GM12801 (cell line): ENCODE measurements at regions not wholly inside any gene's neighbourhood (a gene's known extent, or its start where the extent isn't known, plus 50 kb on each side); places are given as distances from the start of the nearest gene placed in this dataset.
A peak's percentile ranks its signal among the peaks of the same experiment; 100 is the strongest.

Source experiments
- TF ChIP-seq, protein P1 (sequence below): IDR thresholded peaks from one replicate; pipeline ENCODE4 v1.5.1; 2011; ENCODE audit warnings: control low read depth; ENCODE audit not compliant: insufficient read length; ENCODE audit errors: extremely low read depth

DNA sequence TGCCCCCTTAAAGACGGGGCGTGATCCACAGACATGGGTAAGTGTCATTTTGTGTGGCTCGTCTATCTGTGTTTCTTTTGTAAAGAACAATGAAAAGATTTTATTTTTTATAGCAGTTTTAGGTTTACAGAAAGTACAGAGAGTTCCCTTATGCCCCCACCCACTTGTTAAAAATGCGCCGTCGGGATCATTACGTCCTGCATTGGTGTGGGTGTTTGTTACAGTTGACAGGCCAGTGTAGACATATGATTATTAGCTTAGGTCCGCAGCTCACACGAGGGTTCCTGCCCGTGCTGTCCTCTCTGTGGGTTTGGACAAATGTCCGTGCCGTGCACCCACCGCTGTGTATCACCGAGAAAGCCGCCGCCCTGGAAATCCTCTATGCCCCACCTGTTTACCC is 50.5 kb downstream of the RGS12 start:
- TF ChIP-seq, protein P1, sequence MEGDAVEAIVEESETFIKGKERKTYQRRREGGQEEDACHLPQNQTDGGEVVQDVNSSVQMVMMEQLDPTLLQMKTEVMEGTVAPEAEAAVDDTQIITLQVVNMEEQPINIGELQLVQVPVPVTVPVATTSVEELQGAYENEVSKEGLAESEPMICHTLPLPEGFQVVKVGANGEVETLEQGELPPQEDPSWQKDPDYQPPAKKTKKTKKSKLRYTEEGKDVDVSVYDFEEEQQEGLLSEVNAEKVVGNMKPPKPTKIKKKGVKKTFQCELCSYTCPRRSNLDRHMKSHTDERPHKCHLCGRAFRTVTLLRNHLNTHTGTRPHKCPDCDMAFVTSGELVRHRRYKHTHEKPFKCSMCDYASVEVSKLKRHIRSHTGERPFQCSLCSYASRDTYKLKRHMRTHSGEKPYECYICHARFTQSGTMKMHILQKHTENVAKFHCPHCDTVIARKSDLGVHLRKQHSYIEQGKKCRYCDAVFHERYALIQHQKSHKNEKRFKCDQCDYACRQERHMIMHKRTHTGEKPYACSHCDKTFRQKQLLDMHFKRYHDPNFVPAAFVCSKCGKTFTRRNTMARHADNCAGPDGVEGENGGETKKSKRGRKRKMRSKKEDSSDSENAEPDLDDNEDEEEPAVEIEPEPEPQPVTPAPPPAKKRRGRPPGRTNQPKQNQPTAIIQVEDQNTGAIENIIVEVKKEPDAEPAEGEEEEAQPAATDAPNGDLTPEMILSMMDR, result no peak

DNA sequence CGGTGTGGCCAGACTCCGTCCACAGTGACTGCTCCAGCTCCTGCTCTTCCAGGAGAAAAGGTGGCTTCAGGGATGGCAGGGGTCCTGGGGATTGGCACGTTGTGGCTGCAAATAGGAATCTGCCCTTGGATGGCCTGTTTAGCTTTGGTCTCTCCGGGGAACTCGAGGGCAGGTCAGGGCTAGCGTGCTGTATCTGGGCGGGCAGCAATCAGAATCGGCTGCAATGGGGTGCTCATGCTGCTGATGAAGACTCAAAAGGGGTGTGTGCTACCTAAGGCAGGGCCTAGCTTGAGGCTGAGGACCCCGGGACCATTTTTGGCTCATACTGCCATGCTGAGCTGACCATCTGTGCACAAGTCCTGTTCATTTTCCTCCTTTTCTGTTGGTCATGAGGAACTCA is 51.3 kb downstream of the RGS12 start:
- TF ChIP-seq, protein P1, result no peak

DNA sequence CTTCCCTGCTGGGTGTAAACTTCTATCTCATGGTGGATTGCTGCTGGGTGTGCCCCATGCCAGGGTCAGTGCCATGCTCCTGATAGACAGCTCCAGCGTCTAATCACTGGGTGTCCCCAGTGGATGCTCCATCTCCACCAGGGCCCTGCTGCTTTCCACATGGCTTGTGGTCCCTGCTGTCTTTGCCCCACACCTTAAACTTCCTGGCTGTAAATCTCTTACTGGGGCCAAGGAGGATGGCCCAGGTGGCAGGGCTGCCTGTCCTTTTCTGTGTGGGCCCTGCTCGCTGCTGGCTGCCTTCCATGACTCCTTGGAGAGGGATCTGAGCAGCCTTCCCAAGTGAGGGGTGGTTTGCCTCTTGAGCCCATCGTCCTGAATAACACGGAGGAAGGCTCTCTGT is 51.8 kb downstream of the RGS12 start:
- TF ChIP-seq, protein P1, result no peak

DNA sequence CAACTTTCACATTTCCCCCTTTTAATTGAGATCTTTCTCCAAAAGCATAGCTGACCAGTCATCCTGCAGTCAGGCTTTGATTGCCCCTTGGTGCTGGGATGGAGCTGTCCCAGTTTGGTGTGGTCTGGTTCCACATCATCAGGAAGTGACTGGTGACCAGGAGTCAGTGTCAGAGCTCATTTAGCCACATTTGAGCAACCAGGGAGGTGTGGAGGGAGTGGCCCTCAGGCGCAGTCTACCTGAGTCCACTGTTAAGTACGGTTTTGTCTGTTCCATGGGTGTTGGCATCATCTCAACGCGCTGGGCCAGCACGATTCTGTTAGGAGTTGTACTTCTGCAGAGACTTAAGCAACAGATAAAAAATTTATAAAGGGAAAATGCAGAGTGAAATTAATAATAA is 52.6 kb downstream of the RGS12 start:
- TF ChIP-seq, protein P1, result no peak

DNA sequence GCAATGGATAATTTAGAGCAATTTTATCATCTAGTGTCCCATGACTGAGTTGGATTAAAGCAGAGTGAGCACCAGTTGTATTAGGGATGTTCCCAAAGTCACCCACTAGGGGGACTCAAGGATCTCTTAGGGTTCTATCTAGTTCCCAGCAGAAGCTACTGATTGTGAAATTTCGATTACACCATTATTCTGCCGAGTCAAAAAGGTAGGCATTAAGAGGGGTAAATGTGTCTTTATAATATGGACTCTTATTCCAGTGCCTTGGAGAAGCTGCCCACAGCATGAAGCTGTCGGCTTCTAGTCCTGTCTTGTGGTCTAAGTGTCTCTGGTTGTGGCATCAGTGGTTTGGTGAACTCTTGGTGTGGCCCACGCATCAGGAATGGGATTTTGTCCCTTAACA is 53.3 kb downstream of the RGS12 start:
- TF ChIP-seq, protein P1, result peak; percentile 23

DNA sequence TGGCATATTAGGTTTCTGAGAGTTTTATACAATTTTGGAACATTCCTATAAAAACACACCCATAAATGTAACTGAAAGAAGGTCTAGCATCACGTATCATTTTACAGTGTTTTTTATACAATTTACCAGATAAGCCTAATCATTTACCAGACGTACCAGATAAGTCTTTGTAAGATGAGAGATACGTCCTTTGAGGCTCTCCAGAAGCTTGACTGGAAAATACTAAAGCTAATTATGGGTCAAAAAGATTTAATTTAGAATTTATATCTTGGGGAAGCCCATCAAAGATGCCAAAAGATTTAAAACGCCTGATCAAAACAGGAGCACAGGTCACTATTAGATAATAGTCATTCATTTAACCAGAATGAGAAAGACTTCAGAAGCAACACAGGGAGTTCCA is 55.0 kb downstream of the RGS12 start:
- TF ChIP-seq, protein P1, result no peak

DNA sequence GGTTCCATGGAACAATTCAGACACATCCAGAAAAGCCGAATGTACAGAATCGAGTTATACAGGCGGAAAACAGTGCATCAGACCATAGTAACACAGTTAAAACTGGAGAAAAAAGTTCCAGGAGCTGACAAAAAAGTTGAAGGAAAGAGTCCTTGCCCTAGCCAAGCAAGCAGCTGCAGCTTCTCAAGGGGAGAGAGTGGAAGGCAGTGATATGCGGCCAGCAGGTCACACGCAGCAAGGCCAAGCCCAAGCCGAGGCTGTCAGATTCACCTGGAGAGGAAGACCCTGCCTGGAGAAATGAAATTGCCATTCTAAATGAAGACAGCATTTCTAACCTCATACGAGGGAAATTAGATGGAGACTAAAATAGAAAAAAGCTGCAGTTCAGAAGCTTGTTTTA is 55.8 kb downstream of the RGS12 start:
- TF ChIP-seq, protein P1, result no peak

DNA sequence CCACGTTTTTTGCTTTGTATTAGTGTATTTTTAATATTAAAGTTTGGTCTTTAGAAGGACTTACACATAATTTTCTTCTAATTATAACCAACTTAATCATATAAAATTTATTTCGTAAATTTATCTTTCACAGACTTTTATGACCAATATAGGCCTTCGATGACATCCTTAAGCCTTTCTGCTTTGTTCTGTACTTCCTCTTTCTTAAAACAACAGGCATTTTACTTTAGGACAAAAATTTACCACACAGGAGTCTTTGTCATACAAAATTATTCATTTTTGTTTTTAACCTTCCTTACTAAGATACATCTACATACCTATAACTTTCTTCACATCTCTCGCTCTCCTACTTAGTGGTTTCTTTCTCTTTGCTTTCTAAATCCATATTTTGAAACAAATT is 56.3 kb downstream of the RGS12 start:
- TF ChIP-seq, protein P1, result no peak
